SW 1271 (cell line): ENCODE measurements at regions not wholly inside any gene's neighbourhood (a gene's known extent, or its start where the extent isn't known, plus 50 kb on each side); places are given as distances from the start of the nearest gene placed in this dataset.

ENCODE experiments used
- DNase-seq, 2 experiments: peaks; one replicate each; lab custom pipeline; 2025; lab: John Stamatoyannopoulos, UW

DNA sequence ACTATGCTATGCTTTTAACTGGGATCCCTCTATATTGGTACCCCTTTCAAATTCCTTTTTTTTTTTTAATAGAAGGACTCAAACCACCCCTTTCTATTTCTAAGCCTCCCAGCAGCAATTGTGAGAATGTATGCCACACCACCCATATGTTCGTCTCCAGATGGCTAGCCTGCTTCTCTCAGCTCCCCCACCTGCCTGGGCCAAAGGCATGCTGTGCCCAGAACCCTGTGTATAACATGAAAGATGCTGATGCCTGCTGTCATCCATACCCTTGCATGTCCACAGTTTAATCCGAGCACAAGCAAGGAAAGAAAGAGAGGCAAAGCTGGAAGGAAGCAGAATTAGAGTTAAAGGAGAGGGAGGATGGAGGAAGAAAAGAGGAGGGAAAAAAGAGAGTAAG, 159.5 kb upstream of the CNTN6 start:
- no peak for DNase-seq

GRCh38 chr3:944786-945185, 148.0 kb upstream of the CNTN6 start:
- DNase-seq = no peak

DNA sequence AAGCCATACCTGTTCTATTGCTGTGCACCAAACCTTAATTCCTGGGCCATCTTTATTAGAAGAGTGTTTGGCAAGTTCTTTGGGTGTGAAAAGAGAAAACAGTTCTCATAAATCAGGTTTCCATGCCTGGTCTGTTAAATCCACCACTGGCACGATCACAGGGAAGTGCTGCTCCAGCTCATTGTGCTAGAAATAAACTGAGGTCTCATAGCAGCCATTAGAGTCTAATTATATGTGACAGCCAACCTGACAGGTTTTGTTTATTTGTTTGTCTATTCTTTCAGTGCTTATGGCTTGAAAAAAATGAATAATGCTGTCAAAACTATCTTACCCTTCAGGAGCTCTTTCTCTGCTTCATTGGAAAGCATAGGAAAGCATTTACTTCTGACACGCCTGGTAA, 147.1 kb upstream of the CNTN6 start:
- no peak for DNase-seq

GRCh38 chr3:952906-953305, 139.9 kb upstream of the CNTN6 start:
- no peak for DNase-seq

DNA sequence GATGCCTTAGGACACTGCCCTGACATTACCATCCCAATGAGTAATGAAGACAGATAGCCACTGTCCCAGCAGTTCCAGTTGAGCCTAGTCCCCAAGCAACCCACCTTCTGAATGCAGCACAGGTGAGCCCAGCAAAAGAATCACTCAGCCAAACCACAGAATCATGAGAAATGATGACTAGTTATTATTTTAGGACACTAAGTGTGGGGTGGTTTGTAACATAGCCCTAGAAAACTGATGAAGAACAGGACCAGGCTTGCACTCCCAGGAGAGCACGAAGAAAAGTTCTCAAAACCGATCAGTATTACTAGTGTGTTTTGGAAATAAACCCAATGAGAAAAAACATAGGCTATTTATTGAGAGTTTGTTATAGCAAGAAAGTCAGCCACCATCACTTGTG, 129.6 kb upstream of the CNTN6 start:
- no peak for DNase-seq

DNA sequence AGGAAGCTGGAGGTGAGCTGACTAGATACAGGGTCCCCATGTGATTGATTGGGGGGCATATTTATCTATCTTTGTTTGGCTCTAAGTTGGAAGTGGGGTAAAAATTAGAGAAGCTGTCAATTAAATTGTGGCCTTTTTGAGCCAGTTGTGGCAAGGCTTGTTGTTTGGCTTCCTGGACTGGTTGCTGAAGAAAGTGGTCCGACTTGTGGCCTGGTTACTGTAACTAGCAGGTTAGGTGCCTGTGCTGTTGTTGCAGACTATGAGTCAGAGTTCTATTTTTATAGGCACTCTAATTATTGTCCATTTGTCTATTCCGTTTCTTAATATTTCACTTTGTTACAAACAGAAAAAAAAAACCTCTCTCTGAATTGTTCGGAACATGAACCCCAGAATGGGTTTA, 129.1 kb upstream of the CNTN6 start:
- no peak for DNase-seq

DNA sequence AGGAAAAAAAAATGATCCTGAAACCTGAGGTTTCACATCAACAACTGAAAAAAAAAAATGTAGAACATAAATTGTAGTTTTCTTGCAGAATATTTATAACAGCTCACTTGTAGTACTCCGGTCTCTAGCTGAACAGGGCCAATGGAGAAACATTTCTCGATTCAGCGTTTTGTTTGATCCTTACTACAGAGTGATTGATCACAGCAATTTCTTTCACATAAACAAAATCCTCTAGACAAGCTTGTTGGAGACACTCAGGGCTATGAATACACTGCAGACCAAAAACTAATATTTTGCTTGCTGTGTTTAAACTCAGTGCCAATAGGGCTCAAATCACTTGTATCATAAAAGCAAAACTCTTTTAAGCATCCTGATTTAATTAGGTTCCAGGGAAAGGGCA, 127.0 kb upstream of the CNTN6 start:
- no peak for DNase-seq

- no peak for DNase-seq
These were observed 126.5 kb upstream of the CNTN6 start for GRCh38 chr3:966341-966740.

DNA sequence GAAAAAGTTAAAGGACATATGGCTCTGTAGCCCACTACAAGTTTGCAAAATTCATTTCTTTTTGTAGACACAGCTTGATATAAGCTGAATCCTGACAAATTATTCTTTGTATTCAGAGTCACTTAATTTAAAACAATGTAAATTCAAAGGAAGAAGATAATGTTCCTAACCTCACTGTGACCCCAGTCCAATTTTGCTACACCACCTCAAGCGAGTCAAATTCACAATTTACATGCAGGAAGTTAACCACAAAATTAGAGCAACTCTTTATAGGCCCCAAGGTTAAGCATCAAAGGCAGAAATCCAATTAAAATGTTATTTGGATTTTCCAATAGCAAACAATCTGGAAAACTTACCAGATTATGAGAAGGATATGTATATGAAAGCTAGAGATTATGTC, 119.5 kb upstream of the CNTN6 start:
- DNase-seq = no peak

- DNase-seq = no peak
These were observed 116.8 kb upstream of the CNTN6 start for GRCh38 chr3:976006-976405.

GRCh38 chr3:981156-981555, 111.7 kb upstream of the CNTN6 start:
- DNase-seq = no peak

- DNase-seq = no peak
These were observed 104.0 kb upstream of the CNTN6 start for GRCh38 chr3:988785-989184.

DNA sequence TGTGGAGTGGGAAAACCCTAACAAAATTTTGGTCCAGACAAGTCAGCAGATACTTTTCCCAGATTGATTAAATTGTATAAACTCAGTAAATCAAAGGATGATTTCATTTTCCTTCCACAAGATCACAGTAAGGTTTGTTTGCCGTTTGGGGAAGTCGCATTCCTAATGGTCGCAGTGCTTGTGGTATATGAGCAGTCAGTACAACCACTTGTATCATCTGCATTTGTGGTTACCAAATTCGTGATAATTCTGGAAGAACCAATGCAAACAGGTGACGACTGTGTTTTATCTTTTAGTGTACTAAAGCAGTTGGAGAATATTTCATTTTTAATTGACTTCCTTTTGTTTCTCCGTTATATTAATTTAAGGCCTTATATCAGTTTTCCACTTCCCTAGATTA, 100.0 kb upstream of the CNTN6 start:
- no peak for DNase-seq

GRCh38 chr3:1002010-1002409, 90.8 kb upstream of the CNTN6 start:
- DNase-seq = no peak

GRCh38 chr3:1007866-1008265, 85.0 kb upstream of the CNTN6 start:
- no peak for DNase-seq

DNA sequence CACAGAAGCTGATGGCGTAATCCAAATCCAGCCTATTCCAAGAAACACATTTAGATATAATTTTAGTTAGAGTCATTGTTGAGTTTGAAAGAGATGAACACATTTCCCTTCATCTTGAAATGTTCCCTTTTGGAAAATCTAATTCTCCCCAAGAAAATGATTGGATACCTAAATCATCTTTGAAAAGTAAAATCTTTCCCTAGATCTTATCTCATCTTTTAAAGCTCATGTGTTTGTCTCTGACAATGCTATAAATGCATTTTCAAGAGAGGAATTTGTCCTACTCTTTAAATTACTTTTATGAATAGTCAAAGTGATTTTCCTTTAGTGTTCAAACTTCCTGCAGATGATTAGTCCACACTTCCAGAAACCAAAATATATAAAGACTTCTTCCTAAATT, 82.6 kb upstream of the CNTN6 start:
- DNase-seq = no peak

DNA sequence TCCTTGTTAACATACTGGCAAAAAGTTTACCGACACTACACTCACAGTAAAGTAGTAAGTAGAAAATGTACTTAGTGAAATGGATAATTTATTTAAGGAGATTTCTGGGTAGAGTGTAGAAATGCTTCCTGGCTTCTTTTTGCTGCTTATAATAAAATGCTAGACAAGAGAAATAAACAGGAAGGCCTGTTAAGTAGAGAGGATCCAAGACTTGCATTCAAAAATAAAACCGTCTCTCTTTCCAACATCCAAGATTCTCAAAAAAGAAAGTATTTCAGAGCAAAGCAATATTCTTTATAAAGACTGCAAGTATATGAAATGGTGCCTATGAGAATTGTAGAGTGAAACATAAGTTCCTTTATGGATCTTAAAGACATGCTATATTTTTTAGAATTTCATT, 77.0 kb upstream of the CNTN6 start:
- DNase-seq = no peak

GRCh38 chr3:1017870-1018269, 75.0 kb upstream of the CNTN6 start:
- no peak for DNase-seq

DNA sequence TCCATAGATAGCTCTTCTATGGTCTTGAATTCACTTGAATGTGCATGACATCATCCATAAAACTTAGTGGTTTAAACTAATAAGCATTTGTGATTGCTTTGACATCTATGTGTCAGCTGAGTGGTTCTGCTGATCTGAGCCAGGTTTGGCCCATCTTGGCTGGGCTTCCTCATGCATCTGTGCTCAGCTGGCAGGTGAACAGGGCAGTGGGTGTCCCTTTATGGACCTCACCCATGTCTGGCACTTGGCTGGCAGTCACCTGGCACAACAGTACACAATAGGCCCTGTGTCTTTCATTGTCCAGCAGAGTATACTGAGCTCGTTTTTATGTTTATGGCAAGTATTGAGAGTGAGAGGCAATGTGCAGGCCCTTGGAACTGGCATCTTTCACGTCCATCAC, 73.7 kb upstream of the CNTN6 start:
- no peak for DNase-seq

- DNase-seq = no peak
These were observed 66.4 kb upstream of the CNTN6 start for GRCh38 chr3:1026395-1026794.

DNA sequence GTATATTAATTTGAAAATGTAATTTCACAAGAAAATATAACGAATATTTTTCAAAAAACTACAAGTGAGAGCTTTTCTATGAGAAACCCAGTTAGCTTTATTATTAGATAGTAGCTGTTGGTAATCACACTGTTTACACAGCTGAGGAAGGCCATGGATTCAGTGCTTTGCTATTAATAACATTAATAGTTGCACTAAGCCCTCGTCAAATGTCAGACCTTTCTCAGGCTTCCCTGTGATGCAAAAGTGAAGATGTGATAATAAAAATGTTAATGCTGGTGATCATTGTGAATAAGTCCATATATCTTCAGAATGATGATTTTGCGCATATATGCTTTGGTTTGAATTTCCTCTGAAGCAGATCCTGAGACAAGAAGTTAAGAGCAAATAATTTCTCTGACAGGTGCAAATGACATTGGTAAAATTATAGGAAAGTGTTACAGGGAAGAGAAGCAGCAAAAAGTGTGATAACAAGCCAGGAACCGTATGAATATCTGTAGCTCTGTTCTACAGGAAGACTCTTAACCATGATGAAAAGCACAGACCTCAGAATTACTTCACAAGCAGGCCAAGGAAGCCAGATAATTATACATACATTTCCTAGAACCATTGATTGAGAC, 56.5 kb upstream of the CNTN6 start:
- DNase-seq = no peak

GRCh38 chr3:1037631-1038030, 55.2 kb upstream of the CNTN6 start:
- DNase-seq = no peak
